22Rv1 (cell line): ENCODE measurements at regions not wholly inside any gene's neighbourhood (a gene's known extent, or its start where the extent isn't known, plus 50 kb on each side); places are given as distances from the start of the nearest gene placed in this dataset.

Experiments
- H3K27ac ChIP-seq: fragments of 450-650 bp; 2 replicates; pipeline ENCODE4 v1.5.1; 2017
- ZFX ChIP-seq: fragments of 450-650 bp; IDR thresholded peaks from 2 replicates; pipeline ENCODE4 v1.6.1; 2017; ENCODE audit warnings: antibody characterized with exemption, borderline replicate concordance
- TF ChIP-seq, protein P1 (sequence below): fragments of 450-650 bp; IDR thresholded peaks from 2 replicates; pipeline ENCODE4 v1.5.1; 2017; ENCODE audit warnings: mild to moderate bottlenecking

DNA sequence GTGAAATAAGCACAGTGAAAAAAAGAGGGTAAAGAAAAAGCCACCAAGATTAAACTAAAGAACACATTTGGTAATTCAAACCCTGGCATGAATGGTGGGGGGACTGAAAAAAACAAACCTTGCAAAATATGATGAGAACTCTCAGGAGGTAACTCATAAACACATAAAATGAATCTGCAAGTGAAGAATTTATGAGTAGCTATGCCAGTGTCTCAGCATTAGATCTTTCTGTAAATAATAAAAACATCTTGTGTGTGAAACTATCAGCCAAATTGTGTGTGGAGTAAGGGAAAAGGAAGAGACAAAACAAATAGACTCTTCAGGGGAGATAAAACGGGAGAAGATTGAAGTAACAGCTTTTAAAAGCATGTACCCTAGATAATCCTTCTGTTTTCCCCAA, 129.6 kb upstream of the SPEF2 start:
- TF ChIP-seq, protein P1, sequence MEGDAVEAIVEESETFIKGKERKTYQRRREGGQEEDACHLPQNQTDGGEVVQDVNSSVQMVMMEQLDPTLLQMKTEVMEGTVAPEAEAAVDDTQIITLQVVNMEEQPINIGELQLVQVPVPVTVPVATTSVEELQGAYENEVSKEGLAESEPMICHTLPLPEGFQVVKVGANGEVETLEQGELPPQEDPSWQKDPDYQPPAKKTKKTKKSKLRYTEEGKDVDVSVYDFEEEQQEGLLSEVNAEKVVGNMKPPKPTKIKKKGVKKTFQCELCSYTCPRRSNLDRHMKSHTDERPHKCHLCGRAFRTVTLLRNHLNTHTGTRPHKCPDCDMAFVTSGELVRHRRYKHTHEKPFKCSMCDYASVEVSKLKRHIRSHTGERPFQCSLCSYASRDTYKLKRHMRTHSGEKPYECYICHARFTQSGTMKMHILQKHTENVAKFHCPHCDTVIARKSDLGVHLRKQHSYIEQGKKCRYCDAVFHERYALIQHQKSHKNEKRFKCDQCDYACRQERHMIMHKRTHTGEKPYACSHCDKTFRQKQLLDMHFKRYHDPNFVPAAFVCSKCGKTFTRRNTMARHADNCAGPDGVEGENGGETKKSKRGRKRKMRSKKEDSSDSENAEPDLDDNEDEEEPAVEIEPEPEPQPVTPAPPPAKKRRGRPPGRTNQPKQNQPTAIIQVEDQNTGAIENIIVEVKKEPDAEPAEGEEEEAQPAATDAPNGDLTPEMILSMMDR: no peak
- no peak for TF ChIP-seq ZFX
- no peak overlapping the region for H3K27ac ChIP-seq

DNA sequence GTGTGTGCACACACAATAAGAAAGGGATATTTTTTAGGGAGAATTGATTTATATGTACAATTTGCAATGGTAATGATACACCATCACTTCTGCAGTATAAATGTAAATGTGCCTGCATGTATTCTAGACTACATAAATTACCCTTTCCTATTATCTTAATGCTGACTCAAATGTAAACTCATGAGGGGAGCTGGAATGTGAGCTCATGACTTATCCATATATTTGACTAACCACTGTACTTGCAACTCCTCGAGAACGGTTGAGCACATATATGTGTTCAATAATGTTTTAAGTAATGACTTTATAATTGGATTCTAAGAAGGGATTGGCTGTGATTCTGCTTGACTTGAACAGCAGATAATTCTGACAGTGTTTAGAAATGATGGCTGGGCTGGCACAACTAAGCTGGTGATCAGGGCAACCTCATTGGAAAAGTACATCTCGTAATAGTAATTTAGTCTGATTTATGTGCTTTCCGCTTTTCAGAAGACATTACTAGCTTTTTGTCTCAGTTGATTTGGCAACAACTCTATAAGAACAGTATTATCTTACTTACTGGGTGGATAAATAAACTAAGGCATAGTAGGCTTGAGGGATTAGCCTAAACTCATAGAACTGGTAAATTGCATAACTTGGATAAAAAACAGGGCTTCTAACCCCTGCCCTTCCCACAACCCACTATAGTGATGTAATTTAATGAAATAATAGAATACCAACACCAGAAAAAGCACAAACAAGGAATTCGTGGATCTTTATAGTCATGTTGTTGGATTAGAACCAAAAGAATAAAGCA, 130.2 kb upstream of the SPEF2 start:
- TF ChIP-seq ZFX: no peak
- TF ChIP-seq, protein P1: no peak
- no peak overlapping the region for H3K27ac ChIP-seq

DNA sequence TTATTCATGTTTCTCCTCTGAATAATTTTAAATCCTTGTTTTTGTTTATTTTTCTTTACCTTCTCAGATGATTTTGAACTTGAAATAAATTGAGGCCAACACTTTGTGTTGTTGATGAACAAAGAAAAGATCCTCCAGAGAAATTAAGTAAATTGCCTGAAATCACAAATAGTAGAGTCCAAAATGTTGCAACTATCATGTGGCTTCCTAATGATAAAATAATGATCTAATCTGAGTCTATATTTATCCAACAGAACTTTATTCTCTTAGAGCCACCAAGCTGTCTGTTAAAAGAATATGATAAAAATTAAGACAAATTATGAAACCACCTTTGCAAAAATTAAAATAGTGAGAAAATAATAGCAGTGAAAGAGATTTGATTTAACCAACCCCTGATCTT, 132.2 kb upstream of the SPEF2 start:
- no peak overlapping the region for H3K27ac ChIP-seq
- TF ChIP-seq ZFX: no peak

DNA sequence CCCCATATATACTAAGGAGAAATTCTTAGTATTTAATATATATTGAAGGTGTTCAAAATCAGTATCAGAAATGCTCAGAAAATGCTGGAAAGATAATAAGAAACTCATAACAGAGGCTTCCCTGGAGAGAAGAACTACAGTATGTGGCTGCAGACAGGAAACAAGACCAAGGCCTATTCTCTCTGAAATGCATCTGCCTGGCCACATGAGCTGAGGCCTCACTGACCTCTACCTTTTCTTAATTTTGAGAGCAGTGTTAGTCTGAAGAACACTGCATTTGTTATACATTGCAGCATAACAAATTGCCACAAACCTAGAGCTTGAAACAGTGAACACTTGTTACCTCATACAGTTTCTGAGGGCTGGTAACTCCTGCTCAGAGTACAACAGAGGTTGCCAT, 133.4 kb upstream of the SPEF2 start:
- TF ChIP-seq, protein P1: no peak
- TF ChIP-seq ZFX: no peak
- H3K27ac ChIP-seq: no peak overlapping the region

DNA sequence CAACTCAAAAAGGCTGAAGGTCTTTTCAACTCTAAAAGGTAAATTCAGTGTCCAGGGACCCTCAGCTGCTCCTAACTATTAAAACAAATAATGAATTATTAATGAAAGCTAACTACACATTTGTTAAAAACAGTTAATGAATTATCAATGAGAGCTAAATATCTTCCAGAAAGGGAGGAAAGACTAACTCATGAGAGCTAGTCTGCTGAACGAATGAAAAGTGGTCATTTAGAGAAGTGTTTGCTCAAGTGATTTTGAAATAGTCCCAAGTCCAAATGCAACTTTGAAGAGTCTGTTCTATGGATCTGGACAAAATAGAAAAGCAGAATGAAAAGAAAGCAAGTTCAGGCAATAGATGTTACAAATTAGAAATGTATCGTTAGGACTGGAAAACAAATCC, 133.9 kb upstream of the SPEF2 start:
- H3K27ac ChIP-seq: no peak overlapping the region
- no peak for TF ChIP-seq ZFX
- TF ChIP-seq, protein P1: no peak

DNA sequence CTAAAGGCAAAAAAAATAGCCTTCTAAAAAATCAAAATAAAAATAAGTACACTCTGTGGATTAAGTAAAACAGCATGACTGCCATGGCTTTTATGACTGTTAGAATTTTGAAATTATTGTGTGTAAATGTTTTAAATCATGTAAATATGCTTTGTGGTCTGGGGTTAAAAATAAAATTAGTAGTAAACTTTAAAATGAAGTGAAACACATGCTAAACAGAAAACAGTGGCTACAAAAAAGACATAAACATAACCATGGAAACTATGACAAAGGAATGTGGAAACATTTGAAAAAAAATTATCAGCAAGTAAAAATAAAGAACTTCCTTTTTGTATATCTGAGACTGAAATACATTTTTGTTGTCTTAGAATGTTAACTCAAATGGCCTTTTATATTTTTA, 134.5 kb upstream of the SPEF2 start:
- H3K27ac ChIP-seq: no peak overlapping the region
- no peak for TF ChIP-seq ZFX
- TF ChIP-seq, protein P1: no peak

DNA sequence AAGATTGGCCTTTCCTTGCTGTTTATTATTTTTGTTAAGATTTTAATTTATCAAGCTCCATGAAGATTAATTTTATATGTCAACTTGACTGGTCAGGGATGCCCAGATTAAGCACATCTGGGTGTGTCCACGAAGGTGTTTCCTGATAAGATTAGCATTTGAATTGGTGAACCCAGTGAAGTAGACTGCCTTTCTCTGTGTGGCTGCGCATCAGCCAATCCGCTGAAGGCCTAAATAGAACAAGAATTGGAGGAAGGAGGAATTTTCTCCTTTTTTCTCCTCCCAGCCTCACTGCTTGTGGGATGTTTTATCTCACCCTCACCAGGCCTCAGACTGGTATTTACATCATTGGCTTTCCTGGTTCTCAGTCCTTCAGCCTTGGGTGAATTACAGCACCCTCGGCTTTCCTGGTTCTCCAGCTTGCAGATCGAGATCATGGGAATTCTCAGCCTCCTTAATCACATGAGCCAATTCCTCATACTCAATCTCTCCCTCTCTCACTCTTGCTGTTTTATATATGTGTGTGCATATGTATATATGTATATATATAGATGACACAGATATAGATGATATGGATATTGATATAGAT, 135.4 kb upstream of the SPEF2 start:
- H3K27ac ChIP-seq: no peak overlapping the region
- no peak for TF ChIP-seq ZFX
- TF ChIP-seq, protein P1: no peak
